ENCODE measurements at regions not wholly inside any gene's neighbourhood (a gene's known extent, or its start where the extent isn't known, plus 50 kb on each side); places are given as distances from the start of the nearest gene placed in this dataset.

GRCh38 chr3:162612991-162613390 lies 1116.4 kb downstream of the OTOL1 start:
- POLR2A ChIA-PET = no interaction called here
- BruUV-seq (replicated peaks) = no TSS peak

More at GRCh38 chr3:162612991-162613390, 1116.4 kb downstream of the OTOL1 start:
- in situ Hi-C loops (cut with HindIII; ENCODE audit: extremely low pct_ligation_motif_present, low pct_unique_long_range_greater_than_20kb) = no loop called here
- H3K27ac ChIP-seq (ENCODE audit: extremely low read length, insufficient read depth, low read length) = no peak overlapping the region
- TF ChIP-seq NAIF1 (CRISPR knock-in tag; IDR thresholded peaks at IDR 0.05; ENCODE audit: borderline replicate concordance) = no peak
- TF ChIP-seq GABPA (IDR thresholded peaks at IDR 0.05; ENCODE audit: low read depth, low read length) = no peak
- no peak for TF ChIP-seq GABPA (CRISPR knock-in tag; IDR thresholded peaks at IDR 0.05; ENCODE audit: low read depth)
- TF ChIP-seq, protein P1, sequence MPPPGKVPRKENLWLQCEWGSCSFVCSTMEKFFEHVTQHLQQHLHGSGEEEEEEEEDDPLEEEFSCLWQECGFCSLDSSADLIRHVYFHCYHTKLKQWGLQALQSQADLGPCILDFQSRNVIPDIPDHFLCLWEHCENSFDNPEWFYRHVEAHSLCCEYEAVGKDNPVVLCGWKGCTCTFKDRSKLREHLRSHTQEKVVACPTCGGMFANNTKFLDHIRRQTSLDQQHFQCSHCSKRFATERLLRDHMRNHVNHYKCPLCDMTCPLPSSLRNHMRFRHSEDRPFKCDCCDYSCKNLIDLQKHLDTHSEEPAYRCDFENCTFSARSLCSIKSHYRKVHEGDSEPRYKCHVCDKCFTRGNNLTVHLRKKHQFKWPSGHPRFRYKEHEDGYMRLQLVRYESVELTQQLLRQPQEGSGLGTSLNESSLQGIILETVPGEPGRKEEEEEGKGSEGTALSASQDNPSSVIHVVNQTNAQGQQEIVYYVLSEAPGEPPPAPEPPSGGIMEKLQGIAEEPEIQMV (CRISPR knock-in tag; IDR thresholded peaks at IDR 0.05; ENCODE audit: low read depth) = no peak
- TF ChIP-seq ZNF616 (CRISPR knock-in tag; IDR thresholded peaks at IDR 0.05; ENCODE audit: low read depth) = no peak
- TF ChIP-seq ARID2 (CRISPR knock-in tag; IDR thresholded peaks at IDR 0.05; ENCODE audit: borderline replicate concordance) = no peak
- TF ChIP-seq ZNF572 (CRISPR knock-in tag; IDR thresholded peaks at IDR 0.05) = no peak
- no peak for TF ChIP-seq RFX3 (CRISPR knock-in tag; IDR thresholded peaks at IDR 0.05)
- TF ChIP-seq, protein P2, sequence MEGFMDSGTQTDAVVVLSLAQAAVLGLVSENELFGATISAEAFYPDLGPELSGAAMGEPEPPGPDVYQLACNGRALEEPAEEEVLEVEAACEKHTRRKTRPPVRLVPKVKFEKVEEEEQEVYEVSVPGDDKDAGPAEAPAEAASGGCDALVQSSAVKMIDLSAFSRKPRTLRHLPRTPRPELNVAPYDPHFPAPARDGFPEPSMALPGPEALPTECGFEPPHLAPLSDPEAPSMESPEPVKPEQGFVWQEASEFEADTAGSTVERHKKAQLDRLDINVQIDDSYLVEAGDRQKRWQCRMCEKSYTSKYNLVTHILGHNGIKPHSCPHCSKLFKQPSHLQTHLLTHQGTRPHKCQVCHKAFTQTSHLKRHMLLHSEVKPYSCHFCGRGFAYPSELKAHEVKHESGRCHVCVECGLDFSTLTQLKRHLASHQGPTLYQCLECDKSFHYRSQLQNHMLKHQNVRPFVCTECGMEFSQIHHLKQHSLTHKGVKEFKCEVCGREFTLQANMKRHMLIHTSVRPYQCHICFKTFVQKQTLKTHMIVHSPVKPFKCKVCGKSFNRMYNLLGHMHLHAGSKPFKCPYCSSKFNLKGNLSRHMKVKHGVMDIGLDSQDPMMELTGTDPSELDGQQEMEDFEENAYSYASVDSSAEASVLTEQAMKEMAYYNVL (CRISPR knock-in tag; IDR thresholded peaks at IDR 0.05; ENCODE audit: borderline replicate concordance) = no peak
- no peak for TF ChIP-seq CEBPG (CRISPR knock-in tag; IDR thresholded peaks at IDR 0.05)
- TF ChIP-seq ZNF18 (CRISPR knock-in tag; IDR thresholded peaks at IDR 0.05; ENCODE audit: insufficient replicate concordance) = no peak
- TF ChIP-seq ZNF337 (CRISPR knock-in tag; IDR thresholded peaks at IDR 0.05; ENCODE audit: borderline replicate concordance, low read depth) = no peak
- ATAC-seq (no peak), FAIRE-seq (no peak), DNase-seq (ENCODE audit: low spot score) (no peak)
- no peaks in the 10 kb centered on the region for H3K4me1 ChIP-seq (ENCODE audit: insufficient read depth, low read length)
- no peaks in the 10 kb centered on the region for H4K20me1 ChIP-seq (ENCODE audit: insufficient read depth, low read length)
- no peak overlapping the region for H3K9ac ChIP-seq (ENCODE audit: insufficient read depth, low read depth, low read length)
- WGBS (ENCODE audit: low lambda C conversion rate) = 1% methylated on average over 2 of the region's 2 CpGs
- H3K79me2 ChIP-seq (ENCODE audit: insufficient read depth, low read length) = no peaks in the 10 kb centered on the region
- no peaks in the 10 kb centered on the region for H3K9me3 ChIP-seq (ENCODE audit: low read length)
- CTCF ChIA-PET (ENCODE audit: low intra/inter-chr PET ratio, low total read pairs) = no interaction called here
- intact Hi-C loops (cut with micrococcal nuclease; ENCODE audit: unreplicated experiment) = no loop called here
- no peak overlapping the region for H3K4me2 ChIP-seq (ENCODE audit: low read depth, low read length)
- no peaks in the 10 kb centered on the region for H3K27me3 ChIP-seq (ENCODE audit: control insufficient read depth in 1 of 2, insufficient read depth in 2 of 2, low read length in 2 of 2)
- H3K4me3 ChIP-seq (replicated peaks in 1 of 3; ENCODE audit: insufficient read depth in 1 of 3, low read depth in 2 of 3, low read length in 3 of 3) = no peak overlapping the region
- no peaks in the 10 kb centered on the region for H3K36me3 ChIP-seq (replicated peaks in 1 of 2; ENCODE audit: control insufficient read depth in 1 of 2, insufficient read depth in 2 of 2, low read length in 2 of 2)
- no peak overlapping the region for H2AFZ ChIP-seq (ENCODE audit: low read length)

Data from HepG2 (cell line).